ENCODE measurements at regions not wholly inside any gene's neighbourhood (a gene's known extent, or its start where the extent isn't known, plus 50 kb on each side); places are given as distances from the start of the nearest gene placed in this dataset.
"Not testable (repeated sequence)": the region's sequence is repeated elsewhere in the genome, so short reads cannot be mapped to it uniquely, and the experiment has no call there.

DNA sequence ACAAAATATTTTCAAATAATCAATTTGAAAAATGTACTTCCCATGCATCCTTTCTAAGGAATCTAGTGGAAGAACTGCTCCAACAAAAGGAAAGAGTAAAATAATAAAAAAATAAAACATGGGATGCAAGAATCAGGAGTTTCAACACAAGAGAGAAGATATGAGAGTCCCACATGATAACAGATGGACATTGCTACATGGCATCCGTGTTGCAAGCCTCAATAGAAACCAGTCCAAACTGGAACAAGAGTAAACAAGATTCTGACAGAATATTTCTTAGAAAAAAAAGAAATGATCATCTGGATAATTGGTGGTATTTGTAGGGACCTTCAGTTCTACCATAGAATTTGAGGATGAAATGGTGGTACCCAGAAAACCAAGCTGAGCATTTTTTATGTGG lies 186.8 kb downstream of the FRK start:
- ATAC-seq = no peak

DNA sequence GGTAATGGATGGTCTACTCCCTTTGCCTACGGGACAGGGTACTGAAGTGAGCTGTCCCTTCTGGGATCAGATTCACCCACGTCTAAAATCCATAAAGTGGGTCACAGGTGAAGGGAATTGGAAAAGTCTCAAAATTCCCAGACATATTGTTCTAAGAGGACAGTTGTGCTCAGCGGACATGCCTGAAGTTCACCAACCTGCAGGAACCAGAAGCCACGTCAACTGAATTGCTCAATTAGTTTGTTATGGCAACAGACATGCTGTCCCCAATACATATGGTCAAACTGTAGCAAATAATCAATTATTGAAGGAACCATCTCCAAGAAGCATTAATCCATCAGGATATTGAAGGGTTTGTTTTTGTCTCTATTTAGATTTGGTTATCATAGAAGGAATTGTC lies 190.2 kb downstream of the FRK start:
- ATAC-seq = no peak

DNA sequence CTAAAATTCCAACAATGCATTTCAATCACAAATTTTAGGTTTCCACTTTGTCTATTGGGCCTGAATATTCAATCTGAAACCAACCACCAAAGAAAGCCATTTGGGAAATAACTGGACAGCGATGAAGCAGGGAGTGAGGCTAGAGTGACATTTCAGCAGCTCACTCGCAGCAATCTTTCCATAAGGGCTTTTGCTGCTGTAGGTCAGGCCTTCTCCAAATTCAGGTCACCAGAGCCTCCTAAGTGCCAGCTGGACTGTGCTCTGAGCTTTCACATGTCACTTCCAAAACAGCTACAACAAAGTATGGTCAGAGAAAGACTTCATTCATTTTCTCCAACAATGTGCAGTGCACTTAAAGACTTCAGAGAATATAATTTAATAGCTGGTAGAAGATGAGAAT lies 194.8 kb downstream of the FRK start:
- ATAC-seq = no peak

DNA sequence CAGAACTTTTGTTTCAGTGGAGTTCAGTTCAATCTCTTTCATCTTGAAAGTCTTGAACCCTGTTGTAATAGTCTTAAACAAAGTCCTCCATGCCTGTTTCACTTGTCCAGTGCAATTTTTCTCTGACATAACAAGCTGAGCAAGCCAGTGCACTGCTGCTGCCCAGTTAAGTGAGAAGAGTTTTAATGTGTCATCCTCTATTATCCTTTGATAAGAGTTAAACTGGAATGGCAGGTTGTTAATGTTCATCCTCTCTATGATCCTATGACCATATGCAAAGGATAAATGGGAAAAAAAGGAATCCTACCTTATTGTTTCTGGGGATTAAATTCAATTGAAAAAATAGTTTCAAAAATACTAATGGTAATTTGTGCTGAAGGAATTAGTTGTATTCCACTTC lies 197.5 kb downstream of the FRK start:
- peak; percentile 25 for ATAC-seq

DNA sequence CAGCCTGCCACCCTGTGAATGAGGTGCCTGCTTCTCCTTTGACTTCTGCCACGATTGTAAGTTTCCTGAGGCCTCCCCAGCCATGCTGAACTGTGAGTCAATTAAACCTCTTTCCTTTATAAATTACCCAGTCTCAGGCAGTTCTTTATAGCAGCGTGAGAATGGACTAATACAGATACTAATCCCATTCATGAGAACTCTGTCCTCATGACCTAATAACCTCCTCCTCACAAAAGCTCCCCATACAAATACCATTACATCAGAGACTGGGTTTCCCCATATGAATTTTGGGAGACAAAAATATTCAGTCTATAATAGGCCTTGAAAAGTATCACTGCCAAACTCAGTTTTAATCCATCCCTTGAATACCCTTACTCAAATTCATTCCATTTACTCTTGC lies 199.0 kb downstream of the FRK start:
- not testable (repeated sequence) for ATAC-seq

DNA sequence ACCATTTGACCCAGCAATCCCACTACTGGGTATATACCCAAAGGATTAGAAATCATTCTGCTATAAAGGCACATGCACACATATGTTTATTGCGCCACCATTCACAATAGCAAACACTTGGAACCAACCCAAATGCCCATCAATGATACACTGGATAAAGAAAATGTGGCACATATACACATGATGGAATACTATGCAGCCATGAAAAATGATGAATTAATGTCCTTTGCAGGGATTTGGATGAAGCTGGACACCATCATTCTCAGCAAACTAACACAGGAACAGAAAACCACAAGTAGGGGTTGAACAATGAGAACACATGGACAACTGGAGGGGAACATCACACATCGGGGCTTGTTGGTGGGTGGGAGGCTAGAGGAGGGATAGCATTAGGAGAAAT lies 201.1 kb downstream of the FRK start:
- ATAC-seq = not testable (repeated sequence)

DNA sequence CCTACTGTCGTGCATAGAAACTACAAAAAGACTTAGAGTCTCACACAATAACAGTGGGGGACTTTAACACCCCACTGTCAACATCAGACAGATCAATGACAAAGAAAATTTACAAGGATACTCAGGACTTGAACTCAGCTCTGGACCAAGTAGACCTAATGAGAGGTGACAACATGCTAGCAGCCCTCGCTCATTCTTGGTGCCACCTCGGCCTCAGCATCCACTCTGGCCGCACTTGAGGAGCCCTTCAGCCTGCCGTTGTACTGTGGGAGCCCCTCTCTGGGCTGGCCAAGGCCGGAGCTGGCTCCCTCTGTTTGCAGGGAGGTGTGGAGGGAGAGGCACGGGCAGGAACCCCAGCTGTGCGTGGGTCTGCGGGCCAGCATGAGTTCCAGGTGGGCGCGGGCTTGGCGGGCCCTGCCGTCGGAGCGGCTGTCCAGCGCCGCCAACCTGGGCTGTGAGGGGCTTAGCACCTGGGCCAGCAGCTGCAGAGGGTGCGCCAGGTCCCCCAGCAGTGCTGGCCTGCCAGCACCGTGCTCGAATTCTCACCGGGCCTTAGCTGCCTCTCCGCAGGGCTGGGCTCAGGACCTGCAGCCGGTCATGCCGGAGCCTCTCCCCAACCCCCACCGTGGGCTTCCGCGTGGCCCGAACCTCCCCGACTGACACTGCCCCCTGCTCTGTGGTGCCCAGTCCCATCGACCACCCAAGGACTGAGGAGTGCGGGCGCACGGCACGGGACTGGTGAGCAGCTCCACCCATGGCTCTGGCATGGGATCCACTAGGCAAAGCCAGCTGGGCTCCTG lies 205.6 kb downstream of the FRK start:
- ATAC-seq = no peak

DNA sequence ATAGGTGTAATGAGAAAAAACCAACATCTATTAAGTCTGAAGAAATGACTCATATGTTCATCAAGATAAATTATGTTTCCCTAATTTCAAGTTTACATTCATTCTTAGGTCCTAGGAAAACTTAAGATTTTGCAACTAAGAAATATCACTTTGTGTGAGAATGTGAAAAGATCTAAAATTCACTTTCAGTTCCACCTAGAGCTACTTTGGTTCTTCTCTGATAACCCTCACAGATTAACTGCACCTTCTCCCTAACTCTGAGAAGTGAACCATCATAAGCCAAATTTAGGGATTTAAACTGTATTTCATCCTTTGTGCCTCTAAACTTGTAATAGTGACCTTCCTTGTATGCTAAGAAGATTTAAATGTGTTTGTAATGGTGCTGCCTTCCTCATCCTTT lies 213.0 kb downstream of the FRK start:
- ATAC-seq = no peak

DNA sequence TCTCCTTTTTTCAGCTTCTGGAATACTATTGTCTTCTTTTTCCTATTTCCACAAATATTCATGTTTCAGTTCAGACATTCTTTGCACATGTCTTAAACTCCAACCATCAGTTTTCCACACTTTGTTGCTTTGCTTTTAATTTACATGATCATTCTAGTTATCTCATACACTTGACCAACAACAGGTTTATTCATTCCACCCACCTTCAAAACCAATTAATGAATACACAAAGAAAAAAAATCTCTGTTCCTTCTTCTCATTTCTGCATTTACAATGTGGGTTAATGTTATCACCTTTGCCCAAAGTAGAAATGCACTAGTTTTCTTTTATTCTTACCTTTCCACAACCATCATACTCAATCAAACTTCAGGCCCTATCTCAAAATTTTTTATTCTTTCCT lies 216.7 kb downstream of the FRK start:
- no peak for ATAC-seq

DNA sequence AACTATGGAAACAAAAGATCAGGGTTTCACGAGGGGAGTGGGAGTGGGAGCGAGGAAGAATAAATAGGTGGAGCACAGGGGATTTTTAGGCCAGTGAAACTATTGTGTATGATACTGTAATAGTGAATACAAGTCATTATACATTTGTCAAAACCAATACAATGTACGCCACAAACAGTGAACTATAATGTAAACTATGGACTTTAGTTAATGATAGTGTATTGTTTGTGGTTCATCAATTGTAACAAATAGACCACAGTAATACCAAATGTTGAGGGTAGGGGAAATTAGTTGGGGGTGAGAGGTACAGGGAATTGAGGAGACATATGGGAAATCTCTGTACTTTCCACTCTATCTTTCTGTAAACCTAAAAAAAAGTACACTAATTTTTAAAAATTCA lies 218.4 kb downstream of the FRK start:
- no peak for ATAC-seq

DNA sequence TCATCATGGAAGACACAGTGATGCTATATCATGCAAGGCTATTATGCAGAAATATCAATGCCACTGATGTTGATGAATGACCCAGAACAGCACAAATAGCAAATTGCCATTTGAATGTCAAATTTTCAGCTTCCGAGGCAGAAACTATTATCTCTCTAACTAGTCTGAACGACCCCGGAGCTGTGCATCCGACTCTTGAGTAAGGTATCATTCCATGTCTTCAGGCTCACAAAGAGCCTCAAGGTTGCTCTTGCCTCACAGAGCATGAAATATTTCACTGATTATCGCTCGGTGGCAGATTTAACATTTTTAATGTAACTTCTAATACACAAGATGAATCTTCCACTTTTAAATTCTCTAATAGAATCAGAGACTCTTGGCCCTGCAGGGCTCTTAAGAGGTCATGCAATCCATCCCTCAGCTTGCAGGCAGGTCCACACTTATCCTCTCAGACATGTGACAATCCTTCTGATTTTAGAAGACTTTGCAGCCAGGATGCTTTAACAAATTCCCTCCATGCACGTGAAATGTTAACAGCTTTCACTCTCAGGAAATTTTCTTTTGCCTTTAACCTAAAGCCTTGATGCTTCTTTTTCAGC lies 221.0 kb downstream of the FRK start:
- ATAC-seq = no peak

DNA sequence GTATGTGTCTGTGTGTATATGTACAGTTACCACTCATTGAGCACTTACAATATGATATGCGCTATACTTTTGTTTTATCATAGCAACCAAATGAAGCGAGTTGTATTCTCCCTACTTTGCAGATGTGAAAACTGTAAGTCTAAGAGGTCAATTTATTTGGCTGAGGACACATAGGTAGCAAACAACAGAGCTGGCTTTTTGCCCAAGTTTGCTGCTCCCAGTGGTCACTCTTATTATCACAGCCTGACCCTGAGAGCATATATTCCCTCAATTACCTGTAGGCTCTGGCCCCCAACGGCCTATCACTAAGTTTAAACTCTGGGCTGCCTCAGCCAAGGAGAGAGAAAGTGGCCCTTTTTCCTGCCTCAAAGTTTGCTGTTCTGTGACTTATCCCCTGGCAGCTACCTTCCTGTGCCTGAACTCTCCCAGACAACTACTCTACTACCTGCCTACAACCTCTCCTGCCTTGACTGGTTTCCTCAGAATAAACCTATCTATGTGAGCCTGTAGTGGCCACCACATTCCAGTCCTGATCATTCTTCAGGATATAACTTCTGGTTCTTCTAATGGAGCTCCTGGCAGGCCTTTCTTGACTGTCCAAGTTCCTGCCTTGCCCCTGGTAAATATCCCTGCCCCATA lies 221.8 kb downstream of the FRK start:
- peak; percentile 55 for ATAC-seq

DNA sequence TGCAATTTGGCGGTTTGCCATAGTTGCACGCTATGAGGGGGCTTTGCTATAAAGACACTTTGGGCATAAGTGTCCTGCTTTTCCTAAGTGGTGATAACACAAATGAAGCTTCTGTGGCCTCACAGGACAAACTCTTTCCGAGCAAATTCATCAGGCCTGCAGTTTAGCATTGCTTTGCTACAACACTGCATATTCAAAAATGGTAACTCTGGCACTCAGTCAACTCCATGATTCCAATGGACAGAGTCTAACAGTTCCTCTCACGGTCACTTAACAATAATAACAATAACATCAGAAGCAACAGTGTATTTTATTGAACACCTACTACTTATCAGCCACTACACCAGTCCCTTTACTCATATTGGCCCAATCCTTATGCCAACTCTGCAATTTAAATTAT lies 222.5 kb downstream of the FRK start:
- ATAC-seq = no peak

DNA sequence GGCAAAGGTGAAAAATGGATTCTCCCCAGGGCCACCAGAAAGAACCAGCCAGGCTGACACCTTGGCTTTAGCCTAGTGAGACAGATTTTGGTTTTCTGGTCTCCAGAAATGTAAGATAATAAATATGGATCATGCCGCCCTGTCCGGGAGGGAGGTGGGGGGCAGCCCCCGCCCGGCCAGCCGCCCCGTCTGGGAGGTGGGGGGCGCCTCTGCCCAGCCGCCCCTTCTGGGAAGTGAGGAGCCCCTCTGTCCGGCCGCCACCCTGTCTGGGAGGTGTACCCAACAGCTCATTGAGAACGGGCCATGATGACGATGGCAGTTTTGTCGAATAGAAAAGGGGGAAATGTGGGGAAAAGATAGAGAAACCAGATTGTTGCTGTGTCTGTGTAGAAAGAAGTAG lies 224.3 kb downstream of the FRK start:
- not testable (repeated sequence) for ATAC-seq

DNA sequence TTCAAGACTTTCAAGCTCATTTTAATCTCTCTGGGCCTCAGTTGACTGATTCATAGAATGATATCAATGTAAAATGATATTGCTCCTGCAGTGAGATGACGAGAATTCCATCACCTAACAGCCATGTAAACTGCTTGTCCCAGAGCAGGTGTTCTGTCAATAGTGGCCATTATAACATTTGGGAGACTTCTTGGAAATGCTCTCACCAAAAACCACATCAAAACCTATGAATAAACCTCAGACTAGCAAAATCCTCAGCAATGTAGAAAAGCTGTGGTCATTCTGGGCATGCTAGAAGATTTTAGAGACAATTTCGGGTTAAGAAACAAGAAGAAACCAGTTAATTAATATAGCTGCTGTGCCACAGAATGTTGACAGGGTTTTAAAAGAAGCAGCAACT lies 225.4 kb downstream of the FRK start:
- no peak for ATAC-seq

DNA sequence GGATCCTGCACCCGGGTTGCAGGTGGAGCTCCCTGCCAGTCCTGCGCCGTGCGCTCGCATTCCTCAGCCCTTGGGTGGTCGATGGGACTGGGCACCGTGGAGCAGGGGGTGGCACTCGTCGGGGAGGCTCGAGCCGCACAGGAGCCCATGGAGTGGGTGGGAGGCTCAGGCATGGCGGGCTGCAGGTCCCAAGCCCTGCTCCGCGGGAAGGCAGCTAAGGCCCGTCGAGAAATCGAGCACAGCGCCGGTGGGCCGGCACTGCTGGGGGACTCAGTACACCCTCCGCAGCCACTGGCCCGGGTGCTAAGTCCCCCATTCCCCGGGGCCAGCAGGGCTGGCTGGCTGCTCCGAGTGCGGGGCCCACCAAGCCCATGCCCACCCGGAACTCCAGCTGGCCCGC lies 226.1 kb downstream of the FRK start:
- not testable (repeated sequence) for ATAC-seq

DNA sequence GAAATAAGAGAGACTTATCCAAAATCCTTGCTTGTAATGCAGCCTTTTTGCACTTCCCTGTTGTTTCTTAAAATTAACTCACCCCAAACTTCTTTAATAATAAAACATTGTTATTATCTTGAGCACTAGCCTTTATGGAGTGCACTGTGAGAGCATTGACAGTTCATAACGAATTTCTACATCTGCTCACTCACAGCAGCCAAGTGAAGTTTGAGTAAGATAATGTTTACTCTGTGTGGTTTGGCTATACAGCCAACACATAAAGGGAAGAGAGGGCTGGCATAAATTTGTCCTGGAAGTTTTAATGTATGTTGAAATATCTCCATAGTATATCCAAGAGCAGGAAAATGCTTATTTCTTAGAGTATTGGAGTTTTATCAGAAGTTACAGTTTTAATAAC lies 227.9 kb downstream of the FRK start:
- no peak for ATAC-seq

DNA sequence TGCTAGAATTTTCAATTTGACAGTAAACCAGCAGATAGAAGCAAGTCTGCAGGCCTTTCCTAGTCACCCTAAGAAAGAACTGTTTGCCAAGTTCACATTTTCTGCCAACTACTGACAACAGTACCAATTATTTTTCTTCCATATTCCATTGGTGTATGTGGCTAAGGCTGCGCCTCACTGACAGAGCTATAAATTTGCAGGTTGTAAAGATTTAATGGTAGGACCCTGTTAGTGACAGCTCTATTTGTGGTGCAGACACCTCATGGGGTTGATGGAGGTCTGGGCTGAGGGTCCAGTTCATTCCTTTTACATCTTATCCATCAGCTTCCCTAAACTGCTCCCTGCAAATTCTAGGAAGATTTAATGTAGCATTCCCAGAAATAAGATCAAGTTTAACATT lies 228.5 kb downstream of the FRK start:
- ATAC-seq = no peak

DNA sequence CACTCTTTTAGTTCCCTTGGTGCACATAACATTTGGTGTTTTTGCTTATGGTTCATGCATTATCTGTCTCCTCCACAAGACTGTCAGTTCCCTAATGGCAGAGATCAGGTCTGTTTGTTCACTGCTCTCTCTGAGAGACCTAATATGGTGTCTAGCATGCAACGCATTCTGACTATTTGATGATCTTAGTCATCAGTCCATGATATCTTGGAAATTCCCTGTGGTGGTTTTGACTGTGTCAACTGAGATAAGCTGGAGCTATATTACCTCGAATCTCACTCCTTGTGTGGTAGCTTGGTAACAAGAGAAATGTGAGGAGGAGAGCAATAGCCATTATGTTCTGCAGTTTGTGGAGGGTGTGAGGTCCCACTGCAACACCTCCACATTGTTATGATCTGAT lies 229.8 kb downstream of the FRK start:
- no peak for ATAC-seq

DNA sequence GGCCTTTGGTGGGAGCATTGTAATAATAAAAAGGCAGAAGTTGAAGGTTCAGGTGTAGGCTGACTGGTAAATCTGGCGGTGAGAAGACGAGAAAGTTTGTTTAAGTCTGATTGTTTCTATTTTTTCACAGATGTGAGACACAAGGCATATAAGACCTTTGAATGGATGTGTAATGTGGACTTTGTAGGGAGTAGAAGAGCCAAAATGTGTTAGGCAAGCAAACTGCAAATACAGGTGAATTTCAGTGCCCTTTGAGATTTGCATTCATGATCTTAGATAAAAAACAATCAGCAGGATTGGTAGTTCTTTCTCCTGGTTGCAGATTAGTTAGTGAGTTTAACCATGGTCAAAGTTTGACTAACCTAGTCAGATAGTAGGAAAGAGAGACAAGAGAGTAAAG lies 238.9 kb downstream of the FRK start:
- no peak for ATAC-seq

DNA sequence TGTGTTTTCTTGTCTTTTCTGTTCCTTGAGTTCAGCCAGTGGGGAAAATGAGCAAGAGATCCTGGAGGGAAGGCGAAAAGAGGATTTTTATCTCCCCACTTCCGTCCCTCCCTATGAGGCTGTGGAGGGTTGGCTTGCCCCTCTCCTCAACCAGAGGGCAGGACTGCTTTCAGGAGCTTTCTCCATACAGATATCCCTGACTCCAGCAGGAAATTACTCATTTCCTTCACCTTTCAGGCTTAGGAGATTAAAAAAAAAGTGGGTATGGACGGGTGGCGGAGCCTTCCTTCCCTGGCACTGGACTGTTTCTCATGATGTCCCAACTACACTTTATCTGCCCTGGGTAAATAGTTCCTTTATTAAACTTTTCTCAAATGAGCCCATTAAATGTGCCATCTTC lies 241.2 kb downstream of the FRK start:
- ATAC-seq = no peak

DNA sequence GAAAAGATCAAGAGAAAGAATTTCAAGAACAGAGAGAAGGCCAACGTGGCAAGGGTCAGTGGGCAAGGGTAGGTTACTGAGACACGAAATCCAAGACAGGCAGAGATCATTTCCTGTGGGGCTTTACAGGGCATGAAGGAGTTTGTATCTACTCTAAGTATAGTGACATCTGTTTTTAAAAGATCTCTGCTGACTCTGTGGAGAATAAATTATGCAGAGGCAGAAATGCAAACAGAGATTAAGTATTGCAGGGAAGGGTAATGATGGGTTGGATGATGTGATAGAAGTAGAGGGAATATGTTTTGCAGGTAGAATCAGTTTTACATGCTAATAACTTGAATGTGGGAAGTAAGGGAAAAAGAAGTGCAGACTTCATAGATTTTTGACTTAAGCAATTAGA lies 243.5 kb downstream of the FRK start:
- no peak for ATAC-seq

DNA sequence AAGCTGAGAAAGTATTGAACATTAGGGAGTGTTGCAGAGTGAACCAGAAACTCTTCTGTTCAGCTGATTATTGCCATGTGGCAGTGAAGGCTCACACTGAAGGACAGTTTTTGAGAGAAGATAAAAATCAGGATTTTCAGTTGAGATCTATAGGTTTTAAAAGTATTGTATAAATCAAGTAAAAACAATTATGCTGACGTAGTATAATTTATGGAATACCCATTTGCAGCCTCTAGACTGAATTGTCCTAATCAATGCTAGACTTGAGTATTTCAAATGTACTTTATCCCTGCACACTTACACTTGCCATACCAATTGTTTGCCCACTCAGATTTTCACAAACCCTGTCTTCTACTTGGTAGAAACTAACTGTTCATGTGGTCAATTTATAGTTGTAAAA lies 245.8 kb downstream of the FRK start:
- no peak for ATAC-seq

DNA sequence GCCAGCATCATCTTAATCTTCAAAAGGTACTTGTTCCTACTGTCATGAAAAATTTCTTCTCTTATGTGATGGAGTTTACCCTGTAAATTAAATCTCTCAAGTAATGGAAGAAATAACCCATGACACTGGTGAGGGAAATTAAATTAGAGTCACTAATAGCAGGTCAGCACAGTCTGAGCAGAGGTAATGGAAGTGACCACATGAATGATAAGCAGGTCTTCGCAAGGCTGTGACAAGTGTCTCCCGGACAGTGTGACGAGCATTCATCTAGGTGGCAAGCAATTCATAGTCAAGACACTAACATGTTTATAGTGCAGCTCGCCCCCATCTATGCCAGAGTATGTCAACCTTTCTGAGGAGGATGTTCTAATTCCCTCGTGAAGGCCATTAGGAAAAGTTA lies 249.2 kb downstream of the FRK start:
- ATAC-seq = no peak

Measured in esophagus mucosa (tissue), 1 donor.